ENCODE measurements at regions not wholly inside any gene's neighbourhood (a gene's known extent, or its start where the extent isn't known, plus 50 kb on each side); places are given as distances from the start of the nearest gene placed in this dataset.

DNA sequence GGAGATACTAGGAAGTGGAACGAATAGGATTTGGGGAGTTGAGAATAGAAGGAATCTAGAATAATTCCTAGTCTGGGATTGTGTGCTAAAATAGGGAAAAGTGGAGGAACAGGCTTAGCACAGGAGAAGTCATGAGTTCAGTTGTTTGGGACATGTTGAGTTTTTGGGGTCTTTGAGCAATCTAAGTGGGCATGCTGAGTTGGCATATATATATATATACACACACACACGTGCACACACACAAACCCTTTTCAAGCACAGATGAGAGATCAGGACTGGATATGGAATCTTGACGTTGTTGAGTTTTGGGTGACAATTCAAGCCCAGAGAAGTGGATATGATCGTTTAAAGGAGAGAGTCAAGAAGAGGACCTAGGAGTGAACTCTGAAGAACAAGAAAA lies 168.2 kb upstream of the CHST9 start:
- no peak for TF ChIP-seq ZNF565 (CRISPR knock-in tag; conservative IDR thresholded peaks at IDR 0.05; ENCODE audit: low read depth)
- TF ChIP-seq ISL1 (CRISPR knock-in tag; IDR thresholded peaks at IDR 0.05): no peak
- TF ChIP-seq BACH2 (CRISPR knock-in tag; IDR thresholded peaks at IDR 0.05; ENCODE audit: borderline replicate concordance): no peak
- TF ChIP-seq TOX (CRISPR knock-in tag; IDR thresholded peaks at IDR 0.05; ENCODE audit: borderline replicate concordance): no peak
- no peak for TF ChIP-seq ARNTL (CRISPR knock-in tag; IDR thresholded peaks at IDR 0.05; ENCODE audit: borderline replicate concordance, low read depth)
- no peak for TF ChIP-seq SNAI2 (CRISPR knock-in tag; IDR thresholded peaks at IDR 0.05)
- no peak for TF ChIP-seq PPARA (CRISPR knock-in tag; IDR thresholded peaks at IDR 0.05; ENCODE audit: borderline replicate concordance)
- TF ChIP-seq GLIS3 (CRISPR knock-in tag; IDR thresholded peaks at IDR 0.05): no peak
- TF ChIP-seq ZNF70 (CRISPR knock-in tag; IDR thresholded peaks at IDR 0.05): no peak
- no peak for TF ChIP-seq ESRRG (CRISPR knock-in tag; IDR thresholded peaks at IDR 0.05)
- no peak for TF ChIP-seq RARB (CRISPR knock-in tag; IDR thresholded peaks at IDR 0.05)
- TF ChIP-seq, protein P1, sequence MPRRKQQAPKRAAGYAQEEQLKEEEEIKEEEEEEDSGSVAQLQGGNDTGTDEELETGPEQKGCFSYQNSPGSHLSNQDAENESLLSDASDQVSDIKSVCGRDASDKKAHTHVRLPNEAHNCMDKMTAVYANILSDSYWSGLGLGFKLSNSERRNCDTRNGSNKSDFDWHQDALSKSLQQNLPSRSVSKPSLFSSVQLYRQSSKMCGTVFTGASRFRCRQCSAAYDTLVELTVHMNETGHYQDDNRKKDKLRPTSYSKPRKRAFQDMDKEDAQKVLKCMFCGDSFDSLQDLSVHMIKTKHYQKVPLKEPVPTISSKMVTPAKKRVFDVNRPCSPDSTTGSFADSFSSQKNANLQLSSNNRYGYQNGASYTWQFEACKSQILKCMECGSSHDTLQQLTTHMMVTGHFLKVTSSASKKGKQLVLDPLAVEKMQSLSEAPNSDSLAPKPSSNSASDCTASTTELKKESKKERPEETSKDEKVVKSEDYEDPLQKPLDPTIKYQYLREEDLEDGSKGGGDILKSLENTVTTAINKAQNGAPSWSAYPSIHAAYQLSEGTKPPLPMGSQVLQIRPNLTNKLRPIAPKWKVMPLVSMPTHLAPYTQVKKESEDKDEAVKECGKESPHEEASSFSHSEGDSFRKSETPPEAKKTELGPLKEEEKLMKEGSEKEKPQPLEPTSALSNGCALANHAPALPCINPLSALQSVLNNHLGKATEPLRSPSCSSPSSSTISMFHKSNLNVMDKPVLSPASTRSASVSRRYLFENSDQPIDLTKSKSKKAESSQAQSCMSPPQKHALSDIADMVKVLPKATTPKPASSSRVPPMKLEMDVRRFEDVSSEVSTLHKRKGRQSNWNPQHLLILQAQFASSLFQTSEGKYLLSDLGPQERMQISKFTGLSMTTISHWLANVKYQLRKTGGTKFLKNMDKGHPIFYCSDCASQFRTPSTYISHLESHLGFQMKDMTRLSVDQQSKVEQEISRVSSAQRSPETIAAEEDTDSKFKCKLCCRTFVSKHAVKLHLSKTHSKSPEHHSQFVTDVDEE (CRISPR knock-in tag; IDR thresholded peaks at IDR 0.05): no peak
- ATAC-seq: no peak

DNA sequence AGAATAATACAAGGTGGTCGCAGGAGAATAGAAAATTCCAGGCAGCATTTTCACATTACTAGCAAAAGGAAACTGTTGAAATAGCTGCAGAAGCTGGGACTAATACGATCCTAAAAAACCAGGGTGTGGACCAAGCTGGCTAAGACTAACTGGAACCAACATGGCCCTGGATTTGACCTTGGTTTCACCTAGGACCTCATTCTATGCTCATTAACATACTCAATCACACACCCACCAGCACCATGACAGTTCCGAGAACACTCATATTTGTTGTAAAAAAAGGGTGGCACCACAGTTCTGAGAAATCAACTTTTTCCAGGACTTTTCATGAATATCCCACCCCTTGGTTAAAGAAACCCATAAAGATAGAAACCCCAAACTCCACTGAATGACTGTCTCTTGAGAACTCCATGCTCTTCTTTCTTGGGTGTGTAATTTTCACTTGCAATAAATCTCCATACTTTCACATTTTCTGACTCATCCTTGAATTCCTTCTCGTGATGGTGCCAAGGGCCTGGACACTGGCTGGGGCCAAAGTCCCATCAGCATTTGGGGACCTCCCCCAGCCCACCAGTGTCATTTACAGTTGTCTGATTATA lies 164.3 kb upstream of the CHST9 start:
- TF ChIP-seq ZC3H10 (CRISPR knock-in tag; IDR thresholded peaks at IDR 0.05) (no peak), OSR1 (CRISPR knock-in tag; IDR thresholded peaks at IDR 0.05) (no peak), ZNF8 (CRISPR knock-in tag; IDR thresholded peaks at IDR 0.05) (no peak), ZNF70 (CRISPR knock-in tag; IDR thresholded peaks at IDR 0.05) (no peak), ZNF565 (CRISPR knock-in tag; conservative IDR thresholded peaks at IDR 0.05; ENCODE audit: low read depth) (no peak), TOX (CRISPR knock-in tag; IDR thresholded peaks at IDR 0.05; ENCODE audit: borderline replicate concordance) (no peak), ZFP30 (CRISPR knock-in tag; IDR thresholded peaks at IDR 0.05) (no peak), ESRRG (CRISPR knock-in tag; IDR thresholded peaks at IDR 0.05) (no peak), RARB (CRISPR knock-in tag; IDR thresholded peaks at IDR 0.05) (no peak)
- TF ChIP-seq, protein P2, sequence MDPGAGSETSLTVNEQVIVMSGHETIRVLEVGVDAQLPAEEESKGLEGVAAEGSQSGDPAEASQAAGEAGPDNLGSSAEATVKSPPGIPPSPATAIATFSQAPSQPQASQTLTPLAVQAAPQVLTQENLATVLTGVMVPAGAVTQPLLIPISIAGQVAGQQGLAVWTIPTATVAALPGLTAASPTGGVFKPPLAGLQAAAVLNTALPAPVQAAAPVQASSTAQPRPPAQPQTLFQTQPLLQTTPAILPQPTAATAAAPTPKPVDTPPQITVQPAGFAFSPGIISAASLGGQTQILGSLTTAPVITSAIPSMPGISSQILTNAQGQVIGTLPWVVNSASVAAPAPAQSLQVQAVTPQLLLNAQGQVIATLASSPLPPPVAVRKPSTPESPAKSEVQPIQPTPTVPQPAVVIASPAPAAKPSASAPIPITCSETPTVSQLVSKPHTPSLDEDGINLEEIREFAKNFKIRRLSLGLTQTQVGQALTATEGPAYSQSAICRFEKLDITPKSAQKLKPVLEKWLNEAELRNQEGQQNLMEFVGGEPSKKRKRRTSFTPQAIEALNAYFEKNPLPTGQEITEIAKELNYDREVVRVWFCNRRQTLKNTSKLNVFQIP (CRISPR knock-in tag; IDR thresholded peaks at IDR 0.05; ENCODE audit: borderline replicate concordance, low read depth): no peak
- TF ChIP-seq, protein P3, sequence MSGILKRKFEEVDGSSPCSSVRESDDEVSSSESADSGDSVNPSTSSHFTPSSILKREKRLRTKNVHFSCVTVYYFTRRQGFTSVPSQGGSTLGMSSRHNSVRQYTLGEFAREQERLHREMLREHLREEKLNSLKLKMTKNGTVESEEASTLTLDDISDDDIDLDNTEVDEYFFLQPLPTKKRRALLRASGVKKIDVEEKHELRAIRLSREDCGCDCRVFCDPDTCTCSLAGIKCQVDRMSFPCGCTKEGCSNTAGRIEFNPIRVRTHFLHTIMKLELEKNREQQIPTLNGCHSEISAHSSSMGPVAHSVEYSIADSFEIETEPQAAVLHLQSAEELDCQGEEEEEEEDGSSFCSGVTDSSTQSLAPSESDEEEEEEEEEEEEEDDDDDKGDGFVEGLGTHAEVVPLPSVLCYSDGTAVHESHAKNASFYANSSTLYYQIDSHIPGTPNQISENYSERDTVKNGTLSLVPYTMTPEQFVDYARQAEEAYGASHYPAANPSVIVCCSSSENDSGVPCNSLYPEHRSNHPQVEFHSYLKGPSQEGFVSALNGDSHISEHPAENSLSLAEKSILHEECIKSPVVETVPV (CRISPR knock-in tag; IDR thresholded peaks at IDR 0.05): no peak
- TF ChIP-seq, protein P1 (CRISPR knock-in tag; IDR thresholded peaks at IDR 0.05): no peak
- TF ChIP-seq, protein P4, sequence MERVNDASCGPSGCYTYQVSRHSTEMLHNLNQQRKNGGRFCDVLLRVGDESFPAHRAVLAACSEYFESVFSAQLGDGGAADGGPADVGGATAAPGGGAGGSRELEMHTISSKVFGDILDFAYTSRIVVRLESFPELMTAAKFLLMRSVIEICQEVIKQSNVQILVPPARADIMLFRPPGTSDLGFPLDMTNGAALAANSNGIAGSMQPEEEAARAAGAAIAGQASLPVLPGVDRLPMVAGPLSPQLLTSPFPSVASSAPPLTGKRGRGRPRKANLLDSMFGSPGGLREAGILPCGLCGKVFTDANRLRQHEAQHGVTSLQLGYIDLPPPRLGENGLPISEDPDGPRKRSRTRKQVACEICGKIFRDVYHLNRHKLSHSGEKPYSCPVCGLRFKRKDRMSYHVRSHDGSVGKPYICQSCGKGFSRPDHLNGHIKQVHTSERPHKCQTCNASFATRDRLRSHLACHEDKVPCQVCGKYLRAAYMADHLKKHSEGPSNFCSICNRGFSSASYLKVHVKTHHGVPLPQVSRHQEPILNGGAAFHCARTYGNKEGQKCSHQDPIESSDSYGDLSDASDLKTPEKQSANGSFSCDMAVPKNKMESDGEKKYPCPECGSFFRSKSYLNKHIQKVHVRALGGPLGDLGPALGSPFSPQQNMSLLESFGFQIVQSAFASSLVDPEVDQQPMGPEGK (CRISPR knock-in tag; IDR thresholded peaks at IDR 0.05; ENCODE audit: borderline replicate concordance): no peak
- no peak for ATAC-seq
